CD14-positive monocyte (primary cell): ENCODE measurements at regions not wholly inside any gene's neighbourhood (a gene's known extent, or its start where the extent isn't known, plus 50 kb on each side); places are given as distances from the start of the nearest gene placed in this dataset.

Source experiments
- DNase-seq, 3 donors: peaks; one replicate each; pipeline ENCODE4 v3.0.0-alpha.2; 2011 to 2022
- H2AFZ ChIP-seq: 2 replicates; pipeline ENCODE4 v1.6.0; 2012; ENCODE audit warnings: mild to moderate bottlenecking, low read depth, low read length, inconsistent platforms; ENCODE audit not compliant: insufficient read depth, poor library complexity, severe bottlenecking
- H3K27ac ChIP-seq, 2 donors: 1 replicate in 1 of 2; 2 replicates in 1 of 2; pipeline ENCODE4 v1.5.1; 2012 to 2013; ENCODE audit warnings: low read length in 2 of 2, control low read depth in 1 of 2, inconsistent platforms in 1 of 2, low read depth in 1 of 2, mild to moderate bottlenecking in 1 of 2
- H3K27me3 ChIP-seq, 2 donors: one replicate each; pipeline versions ENCODE4 v1.6.0 to v1.6.1; 2011 to 2013; ENCODE audit warnings: low read length in 2 of 2; ENCODE audit not compliant: control insufficient read depth in 2 of 2, insufficient read depth in 2 of 2
- H3K36me3 ChIP-seq, 2 donors: replicated peaks in 1 of 2; 1 replicate in 1 of 2; 2 replicates in 1 of 2; pipeline versions ENCODE4 v1.5.1 to v1.6.1; 2012 to 2013; ENCODE audit warnings: low read length in 2 of 2, control low read depth in 1 of 2, inconsistent platforms in 1 of 2, mild to moderate bottlenecking in 1 of 2; ENCODE audit not compliant: insufficient read depth in 2 of 2, control insufficient read depth in 1 of 2
- H3K4me1 ChIP-seq, 2 donors: 1 replicate in 1 of 2; 2 replicates in 1 of 2; pipeline versions ENCODE4 v1.5.1 to v1.6.1; 2012 to 2013; ENCODE audit warnings: low read length in 2 of 2, control low read depth in 1 of 2, inconsistent platforms in 1 of 2, mild to moderate bottlenecking in 1 of 2, moderate library complexity in 1 of 2; ENCODE audit not compliant: insufficient read depth in 2 of 2, control insufficient read depth in 1 of 2
- H3K4me2 ChIP-seq: replicated peaks from 2 replicates; pipeline ENCODE3; 2012; ENCODE audit warnings: low read length, moderate library complexity, mild to moderate bottlenecking; ENCODE audit not compliant: poor library complexity, severe bottlenecking; ENCODE audit errors: extremely low read depth
- H3K4me3 ChIP-seq, 3 experiments: fragments of 200-600 bp in 1 of 3; sonication (generic) in 1 of 3; replicated peaks in 1 of 3; 1 replicate in 2 of 3; 2 replicates in 1 of 3; pipeline ENCODE4 v1.5.1; 2011 to 2013; ENCODE audit warnings: low read length in 3 of 3, mild to moderate bottlenecking in 3 of 3, control low read depth in 2 of 3, low read depth in 2 of 3, inconsistent platforms in 1 of 3, moderate library complexity in 1 of 3
- H3K79me2 ChIP-seq: 2 replicates; pipeline ENCODE4 v1.6.0; 2012; ENCODE audit warnings: mild to moderate bottlenecking, control low read depth, inconsistent platforms, low read length, moderate library complexity; ENCODE audit not compliant: insufficient read depth
- H3K9ac ChIP-seq: 2 replicates; pipeline ENCODE4 v1.6.0; 2017; ENCODE audit warnings: low read length, mild to moderate bottlenecking; ENCODE audit not compliant: insufficient read depth, poor library complexity, severe bottlenecking
- H3K9me3 ChIP-seq, 2 donors: replicated peaks in 1 of 2; 1 replicate in 1 of 2; 2 replicates in 1 of 2; pipeline versions ENCODE4 v1.5.1 to v1.6.1; 2012 to 2013; ENCODE audit warnings: low read length in 2 of 2, control low read depth in 1 of 2; ENCODE audit not compliant: control insufficient read depth in 1 of 2, insufficient read depth in 1 of 2
- H4K20me1 ChIP-seq: 2 replicates; pipeline ENCODE4 v1.6.0; 2012; ENCODE audit warnings: mild to moderate bottlenecking, low read length, control low read depth, moderate library complexity; ENCODE audit not compliant: insufficient read depth
- H3K27ac Mint-ChIP-seq, 7 donors: one replicate each; pipeline ENCODE4 v1.8.0; 2020; ENCODE audit warnings: mild to moderate bottlenecking in 7 of 7, mixed read lengths in 7 of 7, moderate library complexity in 6 of 7, inconsistent platforms in 2 of 7
- H3K27me3 Mint-ChIP-seq, 3 donors: one replicate each; pipeline ENCODE4 v1.8.0; 2021 to 2022; ENCODE audit warnings: low read depth in 3 of 3, mild to moderate bottlenecking in 3 of 3, mixed read lengths in 3 of 3, moderate library complexity in 3 of 3, inconsistent platforms in 1 of 3
- H3K36me3 Mint-ChIP-seq, 2 donors: one replicate each; pipeline ENCODE4 v1.8.0; 2020; ENCODE audit warnings: mixed read lengths in 2 of 2, inconsistent platforms in 1 of 2, mild to moderate bottlenecking in 1 of 2
- H3K4me1 Mint-ChIP-seq: one replicate; pipeline ENCODE4 v1.8.0; 2020; ENCODE audit warnings: mild to moderate bottlenecking, mixed read lengths
- H3K4me3 Mint-ChIP-seq, 2 donors: one replicate each; pipeline ENCODE4 v1.8.0; 2020; ENCODE audit warnings: mild to moderate bottlenecking in 2 of 2, mixed read lengths in 2 of 2, moderate library complexity in 1 of 2
- H3K9me3 Mint-ChIP-seq, 7 donors: one replicate each; pipeline ENCODE4 v1.8.0; 2020 to 2022; ENCODE audit warnings: mixed read lengths in 7 of 7, mild to moderate bottlenecking in 6 of 7, moderate library complexity in 6 of 7, inconsistent platforms in 2 of 7
- CTCF ChIP-seq: fragments of 200-600 bp; IDR thresholded peaks from one replicate; pipeline ENCODE4 v1.8.0; 2022; ENCODE audit warnings: antibody characterized with exemption, mild to moderate bottlenecking
- WGBS: methylation state at CpG from one replicate; pipeline ENCODE4 v1.1.5; 2013; ENCODE audit warnings: missing lambda C conversion rate; ENCODE audit not compliant: insufficient coverage; 5-methylcytosine and 5-hydroxymethylcytosine counted together
- intact Hi-C, 2 donors: fragments of 100-400 bp; cut with micrococcal nuclease; formaldehyde crosslinking; loops; one replicate each; pipeline versions ENCODE4 v1.15.0 to v1.15.1; 2023

- Mint-ChIP-seq H3K27ac (peak overlapping the region in 2 of 7 donors; percentile 41 to 55), H3K27me3 (no peaks in the 10 kb centered on the region), H3K36me3 (no peaks in the 10 kb centered on the region), H3K4me1 (peaks cover 5% of the 10 kb centered on the region), H3K4me3 (peak overlapping the region in 1 of 2 donors; percentile 69), H3K9me3 (no peaks in the 10 kb centered on the region)
- Histone ChIP-seq H3K4me3 (no peak overlapping the region), H3K27me3 (no peaks in the 10 kb centered on the region), H3K4me1 (no peaks in the 10 kb centered on the region), H2AFZ (no peak overlapping the region), H3K27ac (no peak overlapping the region), H3K4me2 (peak overlapping the region; percentile 5), H3K79me2 (no peaks in the 10 kb centered on the region), H3K36me3 (no peaks in the 10 kb centered on the region), H4K20me1 (no peaks in the 10 kb centered on the region), H3K9ac (no peak overlapping the region), H3K9me3 (no peaks in the 10 kb centered on the region)
- no peak for DNase-seq
- no peak for TF ChIP-seq CTCF
- no CpG with 5 or more reads among the region's 1 CpG for WGBS
- intact Hi-C loops: no loop called here
These were observed 145.5 kb upstream of the POU5F2 start for GRCh38 chr5:93886917-93887361.

- Histone ChIP-seq H4K20me1 (no peaks in the 10 kb centered on the region), H2AFZ (no peak overlapping the region), H3K9ac (no peak overlapping the region), H3K4me3 (no peak overlapping the region), H3K27me3 (no peaks in the 10 kb centered on the region), H3K4me1 (no peaks in the 10 kb centered on the region), H3K36me3 (no peaks in the 10 kb centered on the region), H3K27ac (no peak overlapping the region), H3K9me3 (no peaks in the 10 kb centered on the region), H3K79me2 (no peaks in the 10 kb centered on the region), H3K4me2 (no peak overlapping the region)
- Mint-ChIP-seq H3K4me1 (peaks cover 5% of the 10 kb centered on the region), H3K9me3 (no peaks in the 10 kb centered on the region), H3K36me3 (peaks cover 2 to 3% of the 10 kb centered on the region in 2 donors), H3K4me3 (no peak overlapping the region), H3K27me3 (no peaks in the 10 kb centered on the region), H3K27ac (no peak overlapping the region)
- DNase-seq: no peak
- no peak for TF ChIP-seq CTCF
- WGBS: 80% methylated on average over 1 of the region's 7 CpGs
- intact Hi-C loops: no loop called here
These were observed 144.9 kb upstream of the POU5F2 start for GRCh38 chr5:93886098-93886806.
